PC-3 (cell line): ENCODE measurements at regions not wholly inside any gene's neighbourhood (a gene's known extent, or its start where the extent isn't known, plus 50 kb on each side); places are given as distances from the start of the nearest gene placed in this dataset.
"Not testable (repeated sequence)": the region's sequence is repeated elsewhere in the genome, so short reads cannot be mapped to it uniquely, and the experiment has no call there.

Source experiments
- ATAC-seq: fragments of 200-7000 bp; cut with Tn5 transposase; 2 replicates; pipeline ENCODE4 v1.9.1; 2020; ENCODE audit warnings: mild to moderate bottlenecking, moderate library complexity
- BruUV-seq: library from RNA; stranded (reverse); fragments of 400-500 nt; replicated peaks from 2 replicates; lab custom pipeline; 2021; lab: Mats Ljungman, UMichigan
- CTCF ChIA-PET: fragments of 300-600 bp; sonication (Branson Sonifier 250); formaldehyde crosslinking; loops from one replicate; lab custom pipeline; 2022; ENCODE audit warnings: antibody characterized with exemption; lab: Charles Lee
- POLR2A ChIA-PET: fragments of 300-600 bp; sonication (Branson Sonifier 250); formaldehyde crosslinking; loops from one replicate; lab custom pipeline; 2022; ENCODE audit warnings: antibody characterized with exemption; ENCODE audit not compliant: unreplicated experiment; lab: Charles Lee
- DNase-seq: peaks from one replicate; pipeline ENCODE4 v3.0.0-alpha.2; 2015
- H2AFZ ChIP-seq: fragments of 300-600 bp; sonication (generic); 2 replicates; pipeline ENCODE4 v1.6.0; 2016; ENCODE audit warnings: antibody characterized with exemption, low read length
- H3F3A ChIP-seq: fragments of 300-600 bp; sonication (generic); one replicate; pipeline ENCODE4 v1.6.0; 2017; ENCODE audit warnings: antibody characterized with exemption, low read length, control low read depth, mild to moderate bottlenecking; ENCODE audit not compliant: unreplicated experiment
- H3K27ac ChIP-seq: fragments of 300-600 bp; sonication (generic); 2 replicates; pipeline ENCODE4 v1.5.1; 2016; ENCODE audit warnings: mild to moderate bottlenecking, low read length
- H3K27me3 ChIP-seq: fragments of 300-600 bp; sonication (generic); 2 replicates; pipeline ENCODE4 v1.6.1; 2016; ENCODE audit warnings: low read length, mixed read lengths
- H3K36me3 ChIP-seq: fragments of 300-600 bp; sonication (generic); 2 replicates; pipeline ENCODE4 v1.6.1; 2016; ENCODE audit warnings: low read depth, mixed run types, low read length, mixed read lengths
- H3K4me1 ChIP-seq: fragments of 300-600 bp; sonication (generic); 2 replicates; pipeline ENCODE4 v1.5.1; 2016; ENCODE audit warnings: low read length; ENCODE audit not compliant: insufficient read depth
- H3K4me2 ChIP-seq: fragments of 300-600 bp; sonication (generic); 2 replicates; pipeline ENCODE4 v1.6.0; 2016; ENCODE audit warnings: low read length
- H3K4me3 ChIP-seq: fragments of 300-600 bp; sonication (generic); 2 replicates; pipeline ENCODE4 v1.5.1; 2016; ENCODE audit warnings: mild to moderate bottlenecking, low read length, mixed read lengths
- H3K79me2 ChIP-seq: fragments of 300-600 bp; sonication (generic); 2 replicates; pipeline ENCODE4 v1.6.1; 2017; ENCODE audit warnings: low read length, mixed read lengths
- H3K9ac ChIP-seq: fragments of 300-600 bp; sonication (generic); 2 replicates; pipeline ENCODE4 v1.6.0; 2016; ENCODE audit warnings: mild to moderate bottlenecking, low read length
- H3K9me2 ChIP-seq: fragments of 300-600 bp; sonication (generic); replicated peaks from 2 replicates; pipeline ENCODE4 v1.6.1; 2016; ENCODE audit warnings: mixed run types, low read length, mixed read lengths
- H3K9me3 ChIP-seq: fragments of 300-600 bp; sonication (generic); 2 replicates; pipeline ENCODE4 v1.6.1; 2016; ENCODE audit warnings: low read length, mixed read lengths
- H4K20me1 ChIP-seq: fragments of 300-600 bp; sonication (generic); 2 replicates; pipeline ENCODE4 v1.6.1; 2016; ENCODE audit warnings: low read length, mixed read lengths
- CTCF ChIP-seq: fragments of 300-600 bp; sonication (generic); conservative IDR thresholded peaks from 2 replicates; pipeline ENCODE4 v1.5.1; 2017; ENCODE audit warnings: antibody characterized with exemption, low read depth, mild to moderate bottlenecking, low read length
- EZH2 ChIP-seq: fragments of 300-600 bp; sonication (generic); IDR thresholded peaks from one replicate; pipeline ENCODE4 v1.6.1; 2017; ENCODE audit warnings: antibody characterized with exemption, mild to moderate bottlenecking, low read length; ENCODE audit not compliant: unreplicated experiment
- EZH2phosphoT487 ChIP-seq: fragments of 300-600 bp; sonication (generic); IDR thresholded peaks from 2 replicates; pipeline ENCODE4 v1.6.1; 2018; ENCODE audit warnings: mild to moderate bottlenecking, antibody characterized with exemption, low read length, borderline replicate concordance
- intact Hi-C: fragments of 100-400 bp; cut with micrococcal nuclease; formaldehyde crosslinking; loops from 2 replicates; pipeline ENCODE4 v1.9.0; 2023

- DNase-seq, CTCF ChIA-PET, H3K9me2 ChIP-seq, H3K27ac ChIP-seq, H4K20me1 ChIP-seq, H3K9ac ChIP-seq, H3K4me1 ChIP-seq, H3K27me3 ChIP-seq, BruUV-seq, POLR2A ChIA-PET, H3K36me3 ChIP-seq, H3F3A ChIP-seq, intact Hi-C loops, H2AFZ ChIP-seq, H3K4me3 ChIP-seq, H3K79me2 ChIP-seq, H3K4me2 ChIP-seq, ATAC-seq, H3K9me3 ChIP-seq: not testable (repeated sequence)
Measured at GRCh38 chr16:34069731-34070130, 610.3 kb downstream of the TP53TG3F start.

GRCh38 chr16:34078691-34079090, 619.3 kb downstream of the TP53TG3F start:
- H3K4me3 ChIP-seq: no peak overlapping the region
- ChIA-PET CTCF (no interaction called here), POLR2A (no interaction called here)
- H3K4me2 ChIP-seq: no peak overlapping the region
- no peak overlapping the region for H3K27ac ChIP-seq
- no peaks in the 10 kb centered on the region for H3F3A ChIP-seq
- H3K4me1 ChIP-seq: no peaks in the 10 kb centered on the region
- no peaks in the 10 kb centered on the region for H3K79me2 ChIP-seq
- no peaks in the 10 kb centered on the region for H3K27me3 ChIP-seq
- H3K9me3 ChIP-seq: peaks cover 46% of the 10 kb centered on the region
- H4K20me1 ChIP-seq: no peaks in the 10 kb centered on the region
- TF ChIP-seq EZH2 (no peak), CTCF (no peak), EZH2phosphoT487 (no peak)
- H3K9me2 ChIP-seq: no peaks in the 10 kb centered on the region
- intact Hi-C loops: no loop called here
- no peak for ATAC-seq
- no peak for DNase-seq
- H2AFZ ChIP-seq: no peak overlapping the region
- H3K9ac ChIP-seq: no peak overlapping the region
- H3K36me3 ChIP-seq: no peaks in the 10 kb centered on the region; the same call in 1 of the 2 replicates
- no TSS peak for BruUV-seq

DNA sequence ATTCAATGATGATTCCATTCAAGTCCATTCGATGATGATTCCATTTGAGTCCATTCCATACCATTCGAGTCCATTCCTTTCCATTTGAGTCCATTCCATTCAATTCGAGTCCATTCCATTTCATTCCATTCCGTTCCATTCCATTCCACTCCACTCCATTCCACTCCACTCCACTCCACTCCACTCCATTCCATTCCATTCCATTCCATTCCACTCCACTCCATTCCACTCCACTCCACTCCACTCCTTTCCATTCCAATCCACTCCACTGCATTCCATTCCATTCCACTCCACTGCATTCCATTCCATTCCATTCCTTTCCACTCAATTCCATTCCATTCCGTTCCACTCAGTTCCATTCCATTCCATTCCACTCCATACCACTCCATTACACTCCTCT, 625.6 kb downstream of the TP53TG3F start:
- DNase-seq, H3K4me1 ChIP-seq, H3K9me2 ChIP-seq, H3K36me3 ChIP-seq, POLR2A ChIA-PET, H3F3A ChIP-seq, H3K4me3 ChIP-seq, H3K4me2 ChIP-seq, H3K27ac ChIP-seq, H4K20me1 ChIP-seq, H3K27me3 ChIP-seq, ATAC-seq, H3K9ac ChIP-seq, H2AFZ ChIP-seq, H3K79me2 ChIP-seq, BruUV-seq, CTCF ChIA-PET, intact Hi-C loops: not testable (repeated sequence)
- H3K9me3 ChIP-seq: peaks cover 63% of the 10 kb centered on the region

GRCh38 chr16:34095006-34095405, 635.6 kb downstream of the TP53TG3F start:
- BruUV-seq, H3K36me3 ChIP-seq, H2AFZ ChIP-seq, H3K4me3 ChIP-seq, H3K79me2 ChIP-seq, H3K27me3 ChIP-seq, H3F3A ChIP-seq, ATAC-seq, H3K4me1 ChIP-seq, H3K9ac ChIP-seq, H3K9me2 ChIP-seq, H3K27ac ChIP-seq, POLR2A ChIA-PET, CTCF ChIA-PET, DNase-seq, H3K4me2 ChIP-seq, intact Hi-C loops, H4K20me1 ChIP-seq: not testable (repeated sequence)
- H3K9me3 ChIP-seq: peaks cover 16% of the 10 kb centered on the region

DNA sequence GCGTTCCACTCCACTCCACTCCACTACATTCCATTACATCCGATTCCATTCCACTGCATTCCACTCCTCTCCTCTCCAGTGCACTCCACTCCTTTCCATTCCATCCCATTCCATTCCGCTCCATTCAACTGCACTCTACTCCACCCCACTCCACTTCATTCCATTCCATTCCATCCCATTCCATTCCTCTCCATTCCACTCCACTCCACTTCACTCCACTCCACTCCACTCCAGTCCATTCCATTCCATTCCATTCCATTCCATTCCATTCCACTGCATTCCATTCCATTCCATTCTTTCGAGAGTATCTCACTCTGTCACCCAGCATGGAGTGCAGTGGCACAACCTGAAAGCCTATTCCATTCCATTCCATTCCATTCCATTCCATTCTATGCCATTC, 637.5 kb downstream of the TP53TG3F start:
- H3K27me3 ChIP-seq, H2AFZ ChIP-seq, BruUV-seq, H3K79me2 ChIP-seq, H3K9ac ChIP-seq, intact Hi-C loops, H3K4me1 ChIP-seq, H3K27ac ChIP-seq, H3K4me2 ChIP-seq, H3K9me2 ChIP-seq, CTCF ChIA-PET, H3F3A ChIP-seq, H3K36me3 ChIP-seq, POLR2A ChIA-PET, H3K4me3 ChIP-seq, DNase-seq, ATAC-seq, H4K20me1 ChIP-seq: not testable (repeated sequence)
- H3K9me3 ChIP-seq: peaks cover 15% of the 10 kb centered on the region

- peaks cover 14% of the 10 kb centered on the region for H3K9me3 ChIP-seq
- H3K27me3 ChIP-seq, CTCF ChIA-PET, intact Hi-C loops, H3K27ac ChIP-seq, H4K20me1 ChIP-seq, H3K9ac ChIP-seq, H3K4me2 ChIP-seq, H3K36me3 ChIP-seq, H3K4me3 ChIP-seq, H3F3A ChIP-seq, ATAC-seq, POLR2A ChIA-PET, H2AFZ ChIP-seq, BruUV-seq, H3K9me2 ChIP-seq, H3K79me2 ChIP-seq, DNase-seq, H3K4me1 ChIP-seq: not testable (repeated sequence)
Measured at GRCh38 chr16:34097326-34097725, 637.9 kb downstream of the TP53TG3F start.
